ENCODE measurements at regions not wholly inside any gene's neighbourhood (a gene's known extent, or its start where the extent isn't known, plus 50 kb on each side); places are given as distances from the start of the nearest gene placed in this dataset.

DNA sequence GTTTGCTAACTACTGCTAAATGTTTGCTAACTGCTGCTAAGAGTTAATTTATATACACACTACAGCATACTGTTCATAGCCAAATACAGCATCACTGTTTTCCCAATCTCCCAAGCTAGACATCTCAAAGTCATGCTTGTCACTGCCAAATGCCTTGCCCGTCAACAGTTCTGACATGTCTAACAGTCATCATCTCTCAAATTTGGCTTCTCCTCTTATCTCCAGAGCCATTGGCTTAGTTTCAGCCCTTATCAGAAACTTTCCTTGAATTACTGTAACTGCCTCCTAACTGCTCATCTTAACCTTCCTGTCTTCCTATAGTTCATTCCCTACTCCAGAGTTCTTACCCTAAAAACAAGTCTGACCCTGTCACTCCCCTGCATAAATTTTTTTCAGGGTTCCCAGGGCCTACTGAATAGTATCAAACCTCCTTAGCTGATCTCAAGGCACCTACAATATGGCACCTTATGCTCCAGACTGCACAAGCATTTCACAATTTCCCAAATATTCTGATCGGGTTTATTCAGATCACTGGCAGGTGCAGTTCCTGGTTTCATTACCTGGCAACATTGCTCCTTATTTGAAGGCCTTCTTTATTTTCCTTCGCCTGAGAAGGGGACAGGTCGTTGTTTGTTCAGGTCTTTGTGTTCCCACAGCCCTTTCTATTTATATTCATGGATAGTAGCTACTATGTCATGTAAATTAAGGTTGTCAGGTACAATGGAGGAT is 55.9 kb upstream of the ANKRD55 start:
- no peak overlapping the region for H3K4me3 ChIP-seq
- peaks cover 0 to 9% (median 3%) of the 10 kb centered on the region in 4 donors for H3K4me1 ChIP-seq
- H3K36me3 ChIP-seq, result no peaks in the 10 kb centered on the region
- no peak overlapping the region for H3K27ac ChIP-seq
- WGBS, 5 donors, result 68 to 80% (median 72%) methylated on average over 4 of the region's 4 CpGs
- H3K9me3 ChIP-seq, result no peaks in the 10 kb centered on the region
- intact Hi-C loops (cut with DNase I; ENCODE audit: low total_unique reads), result no loop called here
- TF ChIP-seq, protein P1, sequence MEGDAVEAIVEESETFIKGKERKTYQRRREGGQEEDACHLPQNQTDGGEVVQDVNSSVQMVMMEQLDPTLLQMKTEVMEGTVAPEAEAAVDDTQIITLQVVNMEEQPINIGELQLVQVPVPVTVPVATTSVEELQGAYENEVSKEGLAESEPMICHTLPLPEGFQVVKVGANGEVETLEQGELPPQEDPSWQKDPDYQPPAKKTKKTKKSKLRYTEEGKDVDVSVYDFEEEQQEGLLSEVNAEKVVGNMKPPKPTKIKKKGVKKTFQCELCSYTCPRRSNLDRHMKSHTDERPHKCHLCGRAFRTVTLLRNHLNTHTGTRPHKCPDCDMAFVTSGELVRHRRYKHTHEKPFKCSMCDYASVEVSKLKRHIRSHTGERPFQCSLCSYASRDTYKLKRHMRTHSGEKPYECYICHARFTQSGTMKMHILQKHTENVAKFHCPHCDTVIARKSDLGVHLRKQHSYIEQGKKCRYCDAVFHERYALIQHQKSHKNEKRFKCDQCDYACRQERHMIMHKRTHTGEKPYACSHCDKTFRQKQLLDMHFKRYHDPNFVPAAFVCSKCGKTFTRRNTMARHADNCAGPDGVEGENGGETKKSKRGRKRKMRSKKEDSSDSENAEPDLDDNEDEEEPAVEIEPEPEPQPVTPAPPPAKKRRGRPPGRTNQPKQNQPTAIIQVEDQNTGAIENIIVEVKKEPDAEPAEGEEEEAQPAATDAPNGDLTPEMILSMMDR (IDR thresholded peaks at IDR 0.05), result no peak
- no peak for TF ChIP-seq EP300 (IDR thresholded peaks at IDR 0.05)
- no peak for TF ChIP-seq POLR2A (IDR thresholded peaks at IDR 0.05)
- TF ChIP-seq POLR2AphosphoS5 (IDR thresholded peaks at IDR 0.05), result no peak
- DNase-seq, result no peak
- no peaks in the 10 kb centered on the region for H3K27me3 ChIP-seq

DNA sequence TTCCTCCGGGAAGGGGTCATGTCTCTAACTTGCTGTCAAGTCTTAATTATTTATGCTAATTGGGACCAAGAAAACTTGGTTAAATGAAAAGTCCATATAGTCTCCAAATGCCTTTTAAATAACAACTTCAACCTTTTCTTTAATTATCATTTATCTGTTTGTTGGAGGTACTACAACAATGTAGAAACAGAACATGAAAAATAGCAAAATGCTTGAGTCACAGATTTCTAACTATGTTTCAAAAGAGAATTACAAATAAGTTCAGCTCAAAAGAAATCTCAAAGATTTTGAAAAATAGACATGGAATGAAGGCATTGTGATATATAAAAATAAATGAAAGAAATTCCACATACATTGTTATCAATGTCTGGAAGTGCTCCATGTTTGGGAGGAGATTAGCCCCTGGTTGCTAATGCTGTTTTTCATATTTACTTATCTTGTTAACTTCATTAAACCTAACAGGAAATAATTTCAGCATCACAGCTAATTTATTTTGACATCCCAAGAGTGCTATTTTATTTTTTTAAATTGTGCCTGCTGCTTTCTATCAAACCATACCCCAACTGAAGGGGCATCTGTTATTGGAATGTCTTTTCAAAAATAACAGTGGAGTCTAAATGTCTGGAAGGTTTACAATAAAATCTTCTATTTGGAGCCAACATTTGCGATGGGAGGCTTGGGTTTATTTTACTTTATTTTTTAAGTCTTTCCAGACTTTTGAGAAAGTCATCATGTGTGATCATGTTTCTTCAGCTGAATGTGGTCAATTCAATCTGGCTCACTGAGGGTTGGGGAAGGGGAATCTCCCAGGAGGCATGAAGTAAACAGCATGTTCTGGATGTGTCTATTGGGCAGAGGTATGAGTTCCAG is 53.1 kb upstream of the ANKRD55 start:
- TF ChIP-seq POLR2AphosphoS5 (IDR thresholded peaks at IDR 0.05) (no peak), EP300 (IDR thresholded peaks at IDR 0.05) (no peak), POLR2A (IDR thresholded peaks at IDR 0.05) (no peak)
- TF ChIP-seq, protein P1 (IDR thresholded peaks at IDR 0.05), result no peak

DNA sequence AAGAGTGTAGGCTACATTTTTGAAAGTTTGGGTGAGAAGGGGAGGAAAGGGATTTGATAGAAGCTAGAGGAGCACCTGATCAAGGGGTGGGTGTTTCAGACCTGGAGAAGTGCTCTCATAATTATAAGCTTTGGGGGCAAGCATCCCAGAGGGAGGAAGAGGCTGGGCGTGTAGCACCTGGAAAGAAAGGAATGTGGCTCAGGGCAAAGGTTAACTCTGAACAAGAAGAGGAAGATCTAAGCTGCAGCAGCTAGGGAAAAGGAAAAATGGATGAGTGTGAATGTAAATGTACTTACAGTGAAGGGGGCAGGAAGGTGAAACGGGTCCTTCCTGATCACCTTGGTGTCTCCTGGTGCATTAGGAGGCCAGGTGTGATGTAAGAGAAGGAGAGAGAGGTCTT is 49.8 kb upstream of the ANKRD55 start:
- no peak overlapping the region for H3K27ac ChIP-seq
- H3K4me3 ChIP-seq, result no peak overlapping the region
- 66 to 80% (median 75%) methylated on average over 2 of the region's 2 CpGs for WGBS, 5 donors
- intact Hi-C loops (cut with DNase I; ENCODE audit: low total_unique reads), result no loop called here
- TF ChIP-seq, protein P1 (IDR thresholded peaks at IDR 0.05), result no peak
- TF ChIP-seq POLR2AphosphoS5 (IDR thresholded peaks at IDR 0.05) (no peak), EP300 (IDR thresholded peaks at IDR 0.05) (no peak), POLR2A (IDR thresholded peaks at IDR 0.05) (no peak)
- peaks cover 0 to 15% (median 6%) of the 10 kb centered on the region in 4 donors for H3K4me1 ChIP-seq
- H3K27me3 ChIP-seq, result no peaks in the 10 kb centered on the region
- H3K9me3 ChIP-seq, result no peaks in the 10 kb centered on the region
- no peaks in the 10 kb centered on the region for H3K36me3 ChIP-seq
- no peak for DNase-seq

More for the DNA sequence above, 53.1 kb upstream of the ANKRD55 start:
- Histone ChIP-seq H3K4me1 (peaks cover 0 to 9% (median 3%) of the 10 kb centered on the region in 4 donors), H3K27ac (no peak overlapping the region), H3K36me3 (no peaks in the 10 kb centered on the region), H3K27me3 (no peaks in the 10 kb centered on the region), H3K9me3 (no peaks in the 10 kb centered on the region), H3K4me3 (no peak overlapping the region)
- intact Hi-C loops (cut with DNase I; ENCODE audit: low total_unique reads), result no loop called here
- DNase-seq, result peak in 1 of 2 donors; percentile 36
- WGBS, 5 donors, result 52 to 78% (median 59%) methylated on average over 2 of the region's 2 CpGs

Small RNA genes in the stretch of these regions (small RNA-seq; reads per million reads assigned to genes)
- 0 reads per million in 4 donors for gene HMGN1P17
- 0 reads per million in 4 donors for gene RNU6ATAC2P

All from stomach (tissue), 8 donors.